GM19023 (cell line): ENCODE measurements at regions not wholly inside any gene's neighbourhood (a gene's known extent, or its start where the extent isn't known, plus 50 kb on each side); places are given as distances from the start of the nearest gene placed in this dataset.

ENCODE experiments used
- ATAC-seq: cut with Tn5 transposase; IDR thresholded peaks from one replicate; pipeline ENCODE4 v1.9.1; 2021; ENCODE audit warnings: mild to moderate bottlenecking, moderate library complexity; ENCODE audit not compliant: unreplicated experiment

- no peak for ATAC-seq
Observed at GRCh38 chr22:19640306-19640705, 74.0 kb upstream of the SEPTIN5 start.

GRCh38 chr22:19641254-19641982 lies 72.9 kb upstream of the SEPTIN5 start:
- no peak for ATAC-seq

GRCh38 chr22:19641983-19642451 lies 72.3 kb upstream of the SEPTIN5 start:
- no peak for ATAC-seq

- ATAC-seq: no peak
Observed at GRCh38 chr22:19643448-19644313, 70.6 kb upstream of the SEPTIN5 start.

- ATAC-seq: no peak
Observed at GRCh38 chr22:19644314-19645223, 69.7 kb upstream of the SEPTIN5 start.

GRCh38 chr22:19645391-19645790 lies 68.9 kb upstream of the SEPTIN5 start:
- no peak for ATAC-seq

GRCh38 chr22:19645905-19646304 lies 68.4 kb upstream of the SEPTIN5 start:
- no peak for ATAC-seq

- no peak for ATAC-seq
Observed at GRCh38 chr22:19646383-19646782, 67.9 kb upstream of the SEPTIN5 start.

GRCh38 chr22:19648419-19648929 lies 65.8 kb upstream of the SEPTIN5 start:
- ATAC-seq: no peak

GRCh38 chr22:19652316-19652715 lies 62.0 kb upstream of the SEPTIN5 start:
- ATAC-seq: no peak

- no peak for ATAC-seq
Observed at GRCh38 chr22:19654338-19654987, 59.8 kb upstream of the SEPTIN5 start.

GRCh38 chr22:19655399-19655798 lies 58.9 kb upstream of the SEPTIN5 start:
- no peak for ATAC-seq

- ATAC-seq: no peak
Observed at GRCh38 chr22:19656541-19657251, 57.6 kb upstream of the SEPTIN5 start.

- no peak for ATAC-seq
Observed at GRCh38 chr22:19657252-19658056, 56.8 kb upstream of the SEPTIN5 start.

- ATAC-seq: no peak
Observed at GRCh38 chr22:19658057-19658966, 56.0 kb upstream of the SEPTIN5 start.

GRCh38 chr22:19658967-19659804 lies 55.1 kb upstream of the SEPTIN5 start:
- no peak for ATAC-seq

- ATAC-seq: no peak
Observed at GRCh38 chr22:19659805-19660345, 54.4 kb upstream of the SEPTIN5 start.
